HCT116 (cell line): ENCODE measurements at regions not wholly inside any gene's neighbourhood (a gene's known extent, or its start where the extent isn't known, plus 50 kb on each side); places are given as distances from the start of the nearest gene placed in this dataset.

ENCODE experiments used
- ATAC-seq: fragments of 200-7000 bp; cut with Tn5 transposase; 2 replicates; pipeline ENCODE4 v1.9.1; 2020; ENCODE audit warnings: mild to moderate bottlenecking, moderate library complexity
- BruUV-seq: library from RNA; stranded (reverse); fragments of 400-500 nt; replicated peaks from 2 replicates; lab custom pipeline; 2021; lab: Mats Ljungman, UMichigan
- CTCF ChIA-PET: fragments of 300-600 bp; sonication (Branson Sonifier 250); formaldehyde crosslinking; loops from one replicate; lab custom pipeline; 2021; ENCODE audit warnings: antibody characterized with exemption; lab: Charles Lee
- POLR2A ChIA-PET: fragments of 300-600, 350-600 bp; sonication (Branson Sonifier 250); formaldehyde crosslinking; loops from one replicate; lab custom pipeline; 2021; ENCODE audit warnings: antibody characterized with exemption; lab: Charles Lee
- RAD21 ChIA-PET, 2 experiments: fragments of 300-600 bp; sonication (Branson Sonifier 250); formaldehyde crosslinking; loops; one replicate each; lab custom pipeline; 2023; ENCODE audit warnings: low total read pairs in 2 of 2; ENCODE audit not compliant: uncharacterized antibody in 2 of 2, unreplicated experiment in 2 of 2, low non-redundant PET in 1 of 2; lab: Charles Lee
- DNase-seq: peaks from one replicate; pipeline ENCODE4 v3.0.0-alpha.2; 2010; ENCODE audit warnings: low read depth, low spot score
- H2AFZ ChIP-seq: fragments of 200-600 bp; shearing (Covaris generic), sonication (generic); 2 replicates; pipeline ENCODE4 v1.6.1; 2017; ENCODE audit warnings: low read depth, mixed run types, mixed read lengths, antibody characterized with exemption, low read length; ENCODE audit not compliant: poor library complexity, severe bottlenecking
- H3K27ac ChIP-seq: 2 replicates; pipeline ENCODE4 v1.5.1; 2012; ENCODE audit warnings: low read depth, low read length
- H3K27me3 ChIP-seq: fragments of 200-600 bp; sonication (generic); 2 replicates; pipeline ENCODE4 v1.6.1; 2016; ENCODE audit warnings: mixed run types, low read length, mixed read lengths; ENCODE audit not compliant: insufficient read depth
- H3K36me3 ChIP-seq, 2 experiments: fragments of 200-500 bp in 1 of 2; fragments of 200-600 bp in 1 of 2; sonication (Bioruptor generic) in 1 of 2; sonication (generic) in 1 of 2; 2 replicates each; pipeline versions ENCODE4 v1.5.1 to v1.6.1; 2014 to 2016; ENCODE audit warnings: low read length in 2 of 2, inconsistent platforms in 1 of 2, mixed read lengths in 1 of 2, mixed run types in 1 of 2; ENCODE audit not compliant: insufficient read depth in 2 of 2, control insufficient read depth in 1 of 2
- H3K4me1 ChIP-seq, 2 experiments: fragments of 200-600 bp in 1 of 2; sonication (generic) in 1 of 2; 2 replicates each; pipeline versions ENCODE4 v1.5.1 to v1.6.1; 2012 to 2017; ENCODE audit warnings: low read length in 2 of 2, inconsistent platforms in 1 of 2, mild to moderate bottlenecking in 1 of 2, mixed read lengths in 1 of 2, mixed run types in 1 of 2, moderate library complexity in 1 of 2; ENCODE audit not compliant: insufficient read depth in 2 of 2, control insufficient read depth in 1 of 2
- H3K4me2 ChIP-seq: fragments of 200-600 bp; sonication (generic); 2 replicates; pipeline ENCODE4 v1.6.1; 2017; ENCODE audit warnings: mixed run types, low read length, mixed read lengths
- H3K4me3 ChIP-seq, 2 experiments: fragments of 200-600 bp in 1 of 2; sonication (generic) in 1 of 2; replicated peaks in 1 of 2; 2 replicates each; pipeline ENCODE4 v1.5.1; 2011 to 2016; ENCODE audit warnings: low read length in 2 of 2, control low read depth in 1 of 2, low read depth in 1 of 2, mild to moderate bottlenecking in 1 of 2, mixed read lengths in 1 of 2, mixed run types in 1 of 2
- H3K79me2 ChIP-seq: fragments of 200-600 bp; sonication (generic); 2 replicates; pipeline ENCODE4 v1.6.1; 2017; ENCODE audit warnings: mild to moderate bottlenecking, mixed run types, low read length, moderate library complexity, mixed read lengths; ENCODE audit not compliant: insufficient read depth
- H3K9ac ChIP-seq: fragments of 200-600 bp; sonication (generic); 2 replicates; pipeline ENCODE4 v1.6.1; 2016; ENCODE audit warnings: low read length, mixed read lengths
- H3K9me2 ChIP-seq: fragments of 200-600 bp; sonication (generic), shearing (Covaris generic); 2 replicates; pipeline ENCODE4 v1.6.1; 2017; ENCODE audit warnings: mixed run types, mild to moderate bottlenecking, moderate library complexity; ENCODE audit not compliant: insufficient read depth
- H3K9me3 ChIP-seq, 2 experiments: fragments of 200-500 bp in 1 of 2; fragments of 200-600 bp in 1 of 2; sonication (Bioruptor generic) in 1 of 2; sonication (generic) in 1 of 2; 2 replicates each; pipeline ENCODE4 v1.6.1; 2014 to 2017; ENCODE audit warnings: low read length in 2 of 2, mixed read lengths in 2 of 2, inconsistent platforms in 1 of 2, low read depth in 1 of 2, mild to moderate bottlenecking in 1 of 2, mixed run types in 1 of 2, moderate library complexity in 1 of 2; ENCODE audit not compliant: control insufficient read depth in 1 of 2, insufficient read depth in 1 of 2
- H4K20me1 ChIP-seq: fragments of 200-600 bp; sonication (generic), shearing (Covaris generic); 2 replicates; pipeline ENCODE4 v1.6.1; 2017; ENCODE audit warnings: mixed run types, mild to moderate bottlenecking, moderate library complexity; ENCODE audit not compliant: insufficient read depth
- ATF3 ChIP-seq: IDR thresholded peaks from 2 replicates; pipeline ENCODE4 v1.6.1; 2012
- CBX3 ChIP-seq: IDR thresholded peaks from 2 replicates; pipeline ENCODE4 v1.6.1; 2012; ENCODE audit warnings: low read depth
- CEBPB ChIP-seq: IDR thresholded peaks from 2 replicates; pipeline ENCODE4 v1.6.1; 2012; ENCODE audit warnings: low read depth
- EGR1 ChIP-seq: IDR thresholded peaks from 2 replicates; pipeline ENCODE4 v1.6.1; 2012; ENCODE audit warnings: low read depth
- ELF1 ChIP-seq: IDR thresholded peaks from 2 replicates; pipeline ENCODE4 v1.6.1; 2012; ENCODE audit warnings: low read depth, borderline replicate concordance
- EZH2 ChIP-seq: fragments of 200-600 bp; sonication (generic); IDR thresholded peaks from 2 replicates; pipeline ENCODE4 v1.6.1; 2017; ENCODE audit warnings: antibody characterized with exemption, mixed run types
- EZH2phosphoT487 ChIP-seq: fragments of 200-600 bp; IDR thresholded peaks from 2 replicates; pipeline ENCODE4 v1.6.1; 2018; ENCODE audit warnings: antibody characterized with exemption, borderline replicate concordance
- JUND ChIP-seq: IDR thresholded peaks from 2 replicates; pipeline ENCODE4 v1.6.1; 2012
- MAX ChIP-seq: IDR thresholded peaks from 2 replicates; pipeline ENCODE4 v1.6.1; 2012
- POLR2A ChIP-seq: IDR thresholded peaks from 2 replicates; pipeline ENCODE4 v1.7.0; 2011; ENCODE audit warnings: borderline replicate concordance; ENCODE audit not compliant: insufficient read depth, insufficient read length; ENCODE audit errors: extremely low read depth
- RAD21 ChIP-seq: IDR thresholded peaks from 2 replicates; pipeline ENCODE4 v1.6.1; 2012; ENCODE audit warnings: low read depth, mild to moderate bottlenecking
- SIN3A ChIP-seq: IDR thresholded peaks from 2 replicates; pipeline ENCODE4 v1.6.1; 2012; ENCODE audit warnings: low read depth
- SP1 ChIP-seq: IDR thresholded peaks from 2 replicates; pipeline ENCODE4 v1.6.1; 2012; ENCODE audit warnings: low read depth
- SRF ChIP-seq: IDR thresholded peaks from 2 replicates; pipeline ENCODE4 v1.6.1; 2012; ENCODE audit warnings: low read depth
- YY1 ChIP-seq: IDR thresholded peaks from 2 replicates; pipeline ENCODE4 v1.6.1; 2011; ENCODE audit warnings: low read length, low read depth, moderate library complexity, mild to moderate bottlenecking; ENCODE audit not compliant: insufficient replicate concordance; ENCODE audit errors: extremely low read depth
- ZBTB33 ChIP-seq: IDR thresholded peaks from 2 replicates; pipeline ENCODE4 v1.6.1; 2011; ENCODE audit warnings: mild to moderate bottlenecking, low read length, moderate library complexity; ENCODE audit not compliant: insufficient replicate concordance; ENCODE audit errors: extremely low read depth
- ZNF274 ChIP-seq: fragments of 200-500 bp; sonication (Bioruptor generic); IDR thresholded peaks from 2 replicates; pipeline ENCODE4 v1.6.1; 2014; ENCODE audit warnings: mild to moderate bottlenecking, low read depth, low read length, inconsistent platforms
- intact Hi-C: fragments of 100-400 bp; cut with micrococcal nuclease; formaldehyde crosslinking; loops from 2 replicates; pipeline ENCODE4 v1.10.0; 2022

- Histone ChIP-seq H3K36me3 (no peaks in the 10 kb centered on the region), H3K27ac (no peak overlapping the region), H2AFZ (no peak overlapping the region), H3K9me2 (no peaks in the 10 kb centered on the region), H3K9ac (no peak overlapping the region), H3K79me2 (no peaks in the 10 kb centered on the region), H4K20me1 (no peaks in the 10 kb centered on the region), H3K4me2 (no peak overlapping the region), H3K9me3 (no peaks in the 10 kb centered on the region), H3K4me3 (no peak overlapping the region), H3K4me1 (no peaks in the 10 kb centered on the region), H3K27me3 (peaks cover 30% of the 10 kb centered on the region)
- DNase-seq (no peak), ATAC-seq (no peak)
- no TSS peak for BruUV-seq
- no peak for TF ChIP-seq MAX
- TF ChIP-seq POLR2A: no peak
- TF ChIP-seq EZH2phosphoT487: no peak
- TF ChIP-seq SRF: no peak
- no peak for TF ChIP-seq CBX3
- TF ChIP-seq EZH2: no peak
- no peak for TF ChIP-seq SP1
- TF ChIP-seq RAD21: no peak
- TF ChIP-seq ZNF274: no peak
- TF ChIP-seq ZBTB33: no peak
- POLR2A ChIA-PET: no interaction called here
- intact Hi-C loops: no loop called here
- RAD21 ChIA-PET: no interaction called here
- CTCF ChIA-PET: no interaction called here
Measured at GRCh38 chr2:217749008-217749407, 253.8 kb downstream of the TNS1 start.

GRCh38 chr2:217746808-217747207 lies 256.0 kb downstream of the TNS1 start:
- ChIA-PET RAD21 (no interaction called here), POLR2A (no interaction called here), CTCF (no interaction called here)
- Histone ChIP-seq H3K79me2 (no peaks in the 10 kb centered on the region), H3K4me3 (no peak overlapping the region), H3K9ac (no peak overlapping the region), H3K9me2 (no peaks in the 10 kb centered on the region), H3K27ac (no peak overlapping the region), H4K20me1 (no peaks in the 10 kb centered on the region), H2AFZ (no peak overlapping the region), H3K4me2 (no peak overlapping the region), H3K9me3 (no peaks in the 10 kb centered on the region), H3K36me3 (no peaks in the 10 kb centered on the region), H3K4me1 (no peaks in the 10 kb centered on the region), H3K27me3 (peaks cover 10% of the 10 kb centered on the region; the same call in 1 of the 2 replicates)
- ATAC-seq (no peak), DNase-seq (no peak)
- intact Hi-C loops: no loop called here
- no TSS peak for BruUV-seq
- TF ChIP-seq SIN3A (no peak), CEBPB (no peak), JUND (no peak), SRF (no peak), EZH2 (no peak), YY1 (no peak), ELF1 (no peak), ZBTB33 (no peak), ATF3 (no peak), SP1 (no peak), MAX (no peak), EGR1 (no peak)
